Astrocyte (in vitro differentiated cells and primary cell): ENCODE measurements at regions not wholly inside any gene's neighbourhood (a gene's known extent, or its start where the extent isn't known, plus 50 kb on each side); places are given as distances from the start of the nearest gene placed in this dataset.

Experiments used
- EZH2 ChIP-seq: IDR thresholded peaks from 2 replicates; pipeline ENCODE4 v1.6.1; 2012; ENCODE audit warnings: mild to moderate bottlenecking, low read length, inconsistent platforms; ENCODE audit not compliant: insufficient read depth
- TF ChIP-seq, protein P1 (sequence below): IDR thresholded peaks from 2 replicates; pipeline ENCODE4 v1.5.1; 2011; ENCODE audit warnings: low read depth, mild to moderate bottlenecking, inconsistent platforms, low read length, moderate library complexity; ENCODE audit not compliant: insufficient read depth

- TF ChIP-seq EZH2: no peak
- TF ChIP-seq, protein P1, sequence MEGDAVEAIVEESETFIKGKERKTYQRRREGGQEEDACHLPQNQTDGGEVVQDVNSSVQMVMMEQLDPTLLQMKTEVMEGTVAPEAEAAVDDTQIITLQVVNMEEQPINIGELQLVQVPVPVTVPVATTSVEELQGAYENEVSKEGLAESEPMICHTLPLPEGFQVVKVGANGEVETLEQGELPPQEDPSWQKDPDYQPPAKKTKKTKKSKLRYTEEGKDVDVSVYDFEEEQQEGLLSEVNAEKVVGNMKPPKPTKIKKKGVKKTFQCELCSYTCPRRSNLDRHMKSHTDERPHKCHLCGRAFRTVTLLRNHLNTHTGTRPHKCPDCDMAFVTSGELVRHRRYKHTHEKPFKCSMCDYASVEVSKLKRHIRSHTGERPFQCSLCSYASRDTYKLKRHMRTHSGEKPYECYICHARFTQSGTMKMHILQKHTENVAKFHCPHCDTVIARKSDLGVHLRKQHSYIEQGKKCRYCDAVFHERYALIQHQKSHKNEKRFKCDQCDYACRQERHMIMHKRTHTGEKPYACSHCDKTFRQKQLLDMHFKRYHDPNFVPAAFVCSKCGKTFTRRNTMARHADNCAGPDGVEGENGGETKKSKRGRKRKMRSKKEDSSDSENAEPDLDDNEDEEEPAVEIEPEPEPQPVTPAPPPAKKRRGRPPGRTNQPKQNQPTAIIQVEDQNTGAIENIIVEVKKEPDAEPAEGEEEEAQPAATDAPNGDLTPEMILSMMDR: no peak
These were observed 506.9 kb upstream of the NECTIN3 start for GRCh38 chr3:110564674-110565073.
